Natural killer cell (primary cell): ENCODE measurements at regions not wholly inside any gene's neighbourhood (a gene's known extent, or its start where the extent isn't known, plus 50 kb on each side); places are given as distances from the start of the nearest gene placed in this dataset.
"Not testable (repeated sequence)": the region's sequence is repeated elsewhere in the genome, so short reads cannot be mapped to it uniquely, and the experiment has no call there.

Source experiments
- ATAC-seq, 3 donors: fragments of 150-1000 bp in 2 of 3; fragments of 200-7000 bp in 1 of 3; cut with Tn5 transposase; 1 replicate in 1 of 3; 2 replicates in 2 of 3; pipeline ENCODE4 v1.10.0; 2021; ENCODE audit warnings: mild to moderate bottlenecking in 2 of 3, moderate library complexity in 2 of 3
- DNase-seq, 2 donors: peaks; one replicate each; pipeline versions ENCODE4 v3.0.0 to v3.0.0-alpha.2; 2013 to 2021; ENCODE audit warnings: mixed read lengths in 1 of 2
- H3K27ac ChIP-seq: one replicate; pipeline ENCODE4 v1.5.1; 2013; ENCODE audit warnings: mild to moderate bottlenecking, low read length
- H3K27me3 ChIP-seq: one replicate; pipeline ENCODE4 v1.6.1; 2013; ENCODE audit warnings: low read length; ENCODE audit not compliant: control insufficient read depth, insufficient read depth
- H3K36me3 ChIP-seq: one replicate; pipeline ENCODE4 v1.6.1; 2013; ENCODE audit warnings: low read length; ENCODE audit not compliant: control insufficient read depth, insufficient read depth
- H3K4me1 ChIP-seq: one replicate; pipeline ENCODE4 v1.6.1; 2013; ENCODE audit warnings: low read length; ENCODE audit not compliant: control insufficient read depth, insufficient read depth
- H3K4me3 ChIP-seq: one replicate; pipeline ENCODE4 v1.5.1; 2013; ENCODE audit warnings: low read length
- H3K9me3 ChIP-seq: one replicate; pipeline ENCODE4 v1.6.1; 2013; ENCODE audit warnings: low read length; ENCODE audit not compliant: control insufficient read depth, insufficient read depth
- H3K27ac Mint-ChIP-seq, 2 donors: one replicate each; pipeline ENCODE4 v1.8.0; 2022; ENCODE audit warnings: mild to moderate bottlenecking in 2 of 2, mixed read lengths in 2 of 2, moderate library complexity in 1 of 2
- H3K27me3 Mint-ChIP-seq, 2 donors: one replicate each; pipeline ENCODE4 v1.8.0; 2022; ENCODE audit warnings: low read depth in 2 of 2, mixed read lengths in 2 of 2
- H3K36me3 Mint-ChIP-seq: one replicate; pipeline ENCODE4 v1.8.0; 2022; ENCODE audit warnings: mixed read lengths
- H3K4me1 Mint-ChIP-seq, 2 donors: one replicate each; pipeline ENCODE4 v1.8.0; 2022; ENCODE audit warnings: mixed read lengths in 2 of 2
- H3K4me3 Mint-ChIP-seq: one replicate; pipeline ENCODE4 v1.8.0; 2022; ENCODE audit warnings: mild to moderate bottlenecking, moderate library complexity, mixed read lengths
- H3K9me3 Mint-ChIP-seq, 2 donors: one replicate each; pipeline ENCODE4 v1.8.0; 2022; ENCODE audit warnings: mixed read lengths in 2 of 2
- CTCF ChIP-seq: fragments of 200-600 bp; IDR thresholded peaks from one replicate; pipeline ENCODE4 v1.8.0; 2022; ENCODE audit warnings: antibody characterized with exemption
- WGBS: methylation state at CpG from one replicate; pipeline ENCODE4 v1.1.7; 2013; ENCODE audit warnings: missing lambda C conversion rate; ENCODE audit not compliant: insufficient coverage; 5-methylcytosine and 5-hydroxymethylcytosine counted together
- intact Hi-C: fragments of 100-400 bp; cut with micrococcal nuclease; formaldehyde crosslinking; loops from one replicate; pipeline ENCODE4 v1.14.2; 2022

GRCh38 chr18:78492813-78493371 lies 486.7 kb upstream of the SALL3 start:
- peaks cover 0 to 4% of the 10 kb centered on the region in 2 donors for H3K27me3 Mint-ChIP-seq
- intact Hi-C loops: no loop called here
- H3K4me1 Mint-ChIP-seq: no peaks in the 10 kb centered on the region
- peaks cover 0 to 4% of the 10 kb centered on the region in 2 donors for H3K9me3 Mint-ChIP-seq
- H3K4me3 ChIP-seq: no peak overlapping the region
- H3K4me3 Mint-ChIP-seq: no peak overlapping the region
- no peaks in the 10 kb centered on the region for H3K36me3 ChIP-seq
- no peaks in the 10 kb centered on the region for H3K9me3 ChIP-seq
- TF ChIP-seq CTCF: no peak
- H3K27ac ChIP-seq: no peak overlapping the region
- no peaks in the 10 kb centered on the region for H3K36me3 Mint-ChIP-seq
- DNase-seq: no peak
- no peak for ATAC-seq
- no peaks in the 10 kb centered on the region for H3K4me1 ChIP-seq
- 92% methylated on average over 16 of the region's 16 CpGs for WGBS
- H3K27me3 ChIP-seq: no peaks in the 10 kb centered on the region
- H3K27ac Mint-ChIP-seq: no peak overlapping the region

- H3K27ac ChIP-seq, H3K4me3 ChIP-seq, intact Hi-C loops, H3K27me3 Mint-ChIP-seq, DNase-seq, H3K27me3 ChIP-seq, H3K4me1 Mint-ChIP-seq, H3K27ac Mint-ChIP-seq, H3K36me3 ChIP-seq, H3K9me3 ChIP-seq, H3K36me3 Mint-ChIP-seq, H3K4me1 ChIP-seq, H3K4me3 Mint-ChIP-seq, H3K9me3 Mint-ChIP-seq, ATAC-seq: not testable (repeated sequence)
- 50% methylated on average over 2 of the region's 5 CpGs for WGBS
These were observed 486.1 kb upstream of the SALL3 start for GRCh38 chr18:78493490-78493889.

GRCh38 chr18:78494204-78495085 lies 485.2 kb upstream of the SALL3 start:
- no peak for TF ChIP-seq CTCF
- Mint-ChIP-seq H3K4me3 (no peak overlapping the region), H3K9me3 (no peaks in the 10 kb centered on the region), H3K4me1 (no peaks in the 10 kb centered on the region), H3K27me3 (peaks cover 0 to under 1% of the 10 kb centered on the region in 2 donors), H3K36me3 (no peaks in the 10 kb centered on the region), H3K27ac (peak overlapping the region in 1 of 2 donors; percentile 60)
- Histone ChIP-seq H3K27me3 (no peaks in the 10 kb centered on the region), H3K27ac (no peak overlapping the region), H3K4me3 (no peak overlapping the region), H3K36me3 (no peaks in the 10 kb centered on the region), H3K4me1 (no peaks in the 10 kb centered on the region), H3K9me3 (no peaks in the 10 kb centered on the region)
- ATAC-seq: no peak
- WGBS: 90% methylated on average over 17 of the region's 22 CpGs
- DNase-seq: no peak
- intact Hi-C loops: no loop called here

GRCh38 chr18:78495550-78495949 lies 484.1 kb upstream of the SALL3 start:
- Histone ChIP-seq H3K9me3 (no peaks in the 10 kb centered on the region), H3K27ac (no peak overlapping the region), H3K27me3 (no peaks in the 10 kb centered on the region), H3K4me1 (no peaks in the 10 kb centered on the region), H3K4me3 (no peak overlapping the region), H3K36me3 (no peaks in the 10 kb centered on the region)
- 93% methylated on average over 14 of the region's 14 CpGs for WGBS
- Mint-ChIP-seq H3K4me3 (no peak overlapping the region), H3K36me3 (no peaks in the 10 kb centered on the region), H3K27me3 (peaks cover 0 to 2% of the 10 kb centered on the region in 2 donors), H3K4me1 (no peaks in the 10 kb centered on the region), H3K27ac (no peak overlapping the region), H3K9me3 (no peaks in the 10 kb centered on the region)
- intact Hi-C loops: no loop called here
- no peak for TF ChIP-seq CTCF
- no peak for ATAC-seq
- DNase-seq: no peak
